ENCODE measurements at regions not wholly inside any gene's neighbourhood (a gene's known extent, or its start where the extent isn't known, plus 50 kb on each side); places are given as distances from the start of the nearest gene placed in this dataset.
"Not testable (repeated sequence)": the region's sequence is repeated elsewhere in the genome, so short reads cannot be mapped to it uniquely, and the experiment has no call there.

- not testable (repeated sequence) for TF ChIP-seq CTCF (IDR thresholded peaks at IDR 0.05; ENCODE audit: low read depth, low read length, missing input control); EGR1 (IDR thresholded peaks at IDR 0.05; ENCODE audit: low read depth in 2 of 2); GABPA (IDR thresholded peaks at IDR 0.05 in 1 of 2, conservative IDR thresholded peaks at IDR 0.05 in 1 of 2); TAF1 (conservative IDR thresholded peaks at IDR 0.05); REST (IDR thresholded peaks at IDR 0.05); JUND (IDR thresholded peaks at IDR 0.05); RAD21 (IDR thresholded peaks at IDR 0.05); FOXA1 (IDR thresholded peaks at IDR 0.05)
- TF ChIP-seq, protein P1, sequence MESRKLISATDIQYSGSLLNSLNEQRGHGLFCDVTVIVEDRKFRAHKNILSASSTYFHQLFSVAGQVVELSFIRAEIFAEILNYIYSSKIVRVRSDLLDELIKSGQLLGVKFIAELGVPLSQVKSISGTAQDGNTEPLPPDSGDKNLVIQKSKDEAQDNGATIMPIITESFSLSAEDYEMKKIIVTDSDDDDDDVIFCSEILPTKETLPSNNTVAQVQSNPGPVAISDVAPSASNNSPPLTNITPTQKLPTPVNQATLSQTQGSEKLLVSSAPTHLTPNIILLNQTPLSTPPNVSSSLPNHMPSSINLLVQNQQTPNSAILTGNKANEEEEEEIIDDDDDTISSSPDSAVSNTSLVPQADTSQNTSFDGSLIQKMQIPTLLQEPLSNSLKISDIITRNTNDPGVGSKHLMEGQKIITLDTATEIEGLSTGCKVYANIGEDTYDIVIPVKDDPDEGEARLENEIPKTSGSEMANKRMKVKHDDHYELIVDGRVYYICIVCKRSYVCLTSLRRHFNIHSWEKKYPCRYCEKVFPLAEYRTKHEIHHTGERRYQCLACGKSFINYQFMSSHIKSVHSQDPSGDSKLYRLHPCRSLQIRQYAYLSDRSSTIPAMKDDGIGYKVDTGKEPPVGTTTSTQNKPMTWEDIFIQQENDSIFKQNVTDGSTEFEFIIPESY (IDR thresholded peaks at IDR 0.05): not testable (repeated sequence)
- TF ChIP-seq, protein P2, sequence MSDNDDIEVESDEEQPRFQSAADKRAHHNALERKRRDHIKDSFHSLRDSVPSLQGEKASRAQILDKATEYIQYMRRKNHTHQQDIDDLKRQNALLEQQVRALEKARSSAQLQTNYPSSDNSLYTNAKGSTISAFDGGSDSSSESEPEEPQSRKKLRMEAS (IDR thresholded peaks at IDR 0.05): not testable (repeated sequence)
Measured at GRCh38 chr7:76901944-76902710, 130.0 kb downstream of the SPDYE17 start.
